ENCODE measurements at regions not wholly inside any gene's neighbourhood (a gene's known extent, or its start where the extent isn't known, plus 50 kb on each side); places are given as distances from the start of the nearest gene placed in this dataset.

DNA sequence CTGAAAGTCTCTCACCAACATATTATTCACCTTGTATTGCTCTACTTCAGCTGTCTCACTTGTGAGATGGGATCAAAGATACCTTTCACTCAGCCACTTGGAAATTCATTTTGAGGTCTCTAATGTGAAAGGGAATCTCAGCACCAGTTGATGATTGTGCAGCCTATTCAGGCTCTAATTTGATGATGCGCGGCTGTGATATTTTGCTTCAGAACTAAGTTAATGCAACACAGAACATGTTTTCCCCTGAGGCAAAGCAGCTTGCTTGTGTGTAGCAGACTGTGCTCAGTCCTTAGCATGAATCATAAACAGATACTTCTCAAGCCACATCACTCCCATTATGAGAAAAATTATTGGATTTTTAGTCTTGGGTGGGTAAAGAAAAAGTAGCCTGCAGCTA lies 378.8 kb downstream of the OSTF1 start:
- DNase-seq (no peak), ATAC-seq (ENCODE audit: poor library complexity) (no peak)
- peaks cover 0 to 2% of the 10 kb centered on the region in 2 experiments for H3K27me3 ChIP-seq (ENCODE audit: control insufficient read depth in 1 of 2, insufficient read depth in 2 of 2, low read length in 2 of 2)
- Mint-ChIP-seq H3K4me1 (ENCODE audit: low read depth) (no peaks in the 10 kb centered on the region), H3K27me3 (no peaks in the 10 kb centered on the region), H3K4me3 (no peak overlapping the region), H3K9me3 (no peaks in the 10 kb centered on the region), H3K27ac (no peak overlapping the region), H3K36me3 (ENCODE audit: low read depth) (no peaks in the 10 kb centered on the region)
- no peaks in the 10 kb centered on the region for H3K4me1 ChIP-seq (ENCODE audit: insufficient read depth, low read length)
- no peaks in the 10 kb centered on the region for H3K36me3 ChIP-seq (ENCODE audit: insufficient read depth, low read length)
- POLR2A ChIA-PET: no interaction called here
- H3K27ac ChIP-seq (ENCODE audit: low read depth in 1 of 2, low read length in 2 of 2): no peak overlapping the region
- intact Hi-C loops (cut with DNase I, micrococcal nuclease): no loop called here
- TF ChIP-seq, protein P1, sequence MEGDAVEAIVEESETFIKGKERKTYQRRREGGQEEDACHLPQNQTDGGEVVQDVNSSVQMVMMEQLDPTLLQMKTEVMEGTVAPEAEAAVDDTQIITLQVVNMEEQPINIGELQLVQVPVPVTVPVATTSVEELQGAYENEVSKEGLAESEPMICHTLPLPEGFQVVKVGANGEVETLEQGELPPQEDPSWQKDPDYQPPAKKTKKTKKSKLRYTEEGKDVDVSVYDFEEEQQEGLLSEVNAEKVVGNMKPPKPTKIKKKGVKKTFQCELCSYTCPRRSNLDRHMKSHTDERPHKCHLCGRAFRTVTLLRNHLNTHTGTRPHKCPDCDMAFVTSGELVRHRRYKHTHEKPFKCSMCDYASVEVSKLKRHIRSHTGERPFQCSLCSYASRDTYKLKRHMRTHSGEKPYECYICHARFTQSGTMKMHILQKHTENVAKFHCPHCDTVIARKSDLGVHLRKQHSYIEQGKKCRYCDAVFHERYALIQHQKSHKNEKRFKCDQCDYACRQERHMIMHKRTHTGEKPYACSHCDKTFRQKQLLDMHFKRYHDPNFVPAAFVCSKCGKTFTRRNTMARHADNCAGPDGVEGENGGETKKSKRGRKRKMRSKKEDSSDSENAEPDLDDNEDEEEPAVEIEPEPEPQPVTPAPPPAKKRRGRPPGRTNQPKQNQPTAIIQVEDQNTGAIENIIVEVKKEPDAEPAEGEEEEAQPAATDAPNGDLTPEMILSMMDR (IDR thresholded peaks at IDR 0.05): no peak
- CTCF ChIA-PET: no interaction called here
- no peak overlapping the region for H3K4me3 ChIP-seq (ENCODE audit: low read length)
- H3K9me3 ChIP-seq (ENCODE audit: control insufficient read depth in 1 of 2, insufficient read depth in 1 of 2, low read length in 2 of 2): no peaks in the 10 kb centered on the region

GRCh38 chr9:75471549-75472114 lies 383.3 kb downstream of the OSTF1 start:
- POLR2A ChIA-PET: no interaction called here
- intact Hi-C loops (cut with DNase I, micrococcal nuclease): no loop called here

GRCh38 chr9:75482566-75482965 lies 394.3 kb downstream of the OSTF1 start:
- DNase-seq (no peak), ATAC-seq (ENCODE audit: poor library complexity) (no peak)
- Mint-ChIP-seq H3K27me3 (no peaks in the 10 kb centered on the region), H3K36me3 (ENCODE audit: low read depth) (no peaks in the 10 kb centered on the region), H3K4me1 (ENCODE audit: low read depth) (no peaks in the 10 kb centered on the region), H3K4me3 (no peak overlapping the region), H3K27ac (no peak overlapping the region), H3K9me3 (no peaks in the 10 kb centered on the region)
- H3K36me3 ChIP-seq (ENCODE audit: insufficient read depth, low read length): no peaks in the 10 kb centered on the region
- H3K4me3 ChIP-seq (ENCODE audit: low read length): no peak overlapping the region
- intact Hi-C loops (cut with DNase I, micrococcal nuclease): no loop called here
- TF ChIP-seq, protein P1 (IDR thresholded peaks at IDR 0.05): no peak
- no peaks in the 10 kb centered on the region for H3K4me1 ChIP-seq (ENCODE audit: insufficient read depth, low read length)
- H3K27me3 ChIP-seq (ENCODE audit: control insufficient read depth in 1 of 2, insufficient read depth in 2 of 2, low read length in 2 of 2): peaks cover 0 to 3% of the 10 kb centered on the region in 2 experiments
- CTCF ChIA-PET: no interaction called here
- H3K27ac ChIP-seq (ENCODE audit: low read depth in 1 of 2, low read length in 2 of 2): no peak overlapping the region
- peaks cover 0 to 4% of the 10 kb centered on the region in 2 experiments for H3K9me3 ChIP-seq (ENCODE audit: control insufficient read depth in 1 of 2, insufficient read depth in 1 of 2, low read length in 2 of 2)
- POLR2A ChIA-PET: no interaction called here

More at GRCh38 chr9:75471549-75472114, 383.3 kb downstream of the OSTF1 start:
- no peaks in the 10 kb centered on the region for H3K36me3 ChIP-seq (ENCODE audit: insufficient read depth, low read length)
- H3K9me3 Mint-ChIP-seq: no peaks in the 10 kb centered on the region
- peaks cover 5% of the 10 kb centered on the region for H3K27me3 Mint-ChIP-seq
- no peak overlapping the region for H3K27ac ChIP-seq (ENCODE audit: low read depth in 1 of 2, low read length in 2 of 2)
- H3K4me1 Mint-ChIP-seq (ENCODE audit: low read depth): no peaks in the 10 kb centered on the region
- H3K27ac Mint-ChIP-seq: no peak overlapping the region
- no peak for DNase-seq
- H3K36me3 Mint-ChIP-seq (ENCODE audit: low read depth): no peaks in the 10 kb centered on the region
- no peaks in the 10 kb centered on the region for H3K4me1 ChIP-seq (ENCODE audit: insufficient read depth, low read length)
- CTCF ChIA-PET: no interaction called here
- peaks cover 0 to 2% of the 10 kb centered on the region in 2 experiments for H3K27me3 ChIP-seq (ENCODE audit: control insufficient read depth in 1 of 2, insufficient read depth in 2 of 2, low read length in 2 of 2)
- H3K9me3 ChIP-seq (ENCODE audit: control insufficient read depth in 1 of 2, insufficient read depth in 1 of 2, low read length in 2 of 2): no peaks in the 10 kb centered on the region
- H3K4me3 Mint-ChIP-seq: no peak overlapping the region
- TF ChIP-seq, protein P1 (IDR thresholded peaks at IDR 0.05): no peak
- no peak for ATAC-seq (ENCODE audit: poor library complexity)
- H3K4me3 ChIP-seq (ENCODE audit: low read length): no peak overlapping the region

Measured in CD4-positive, alpha-beta T cell (primary cell).